NCI-H2081 (cell line): ENCODE measurements at regions not wholly inside any gene's neighbourhood (a gene's known extent, or its start where the extent isn't known, plus 50 kb on each side); places are given as distances from the start of the nearest gene placed in this dataset.

ENCODE experiments used
- DNase-seq, 2 experiments: peaks; one replicate each; lab custom pipeline; 2025; lab: John Stamatoyannopoulos, UW

DNA sequence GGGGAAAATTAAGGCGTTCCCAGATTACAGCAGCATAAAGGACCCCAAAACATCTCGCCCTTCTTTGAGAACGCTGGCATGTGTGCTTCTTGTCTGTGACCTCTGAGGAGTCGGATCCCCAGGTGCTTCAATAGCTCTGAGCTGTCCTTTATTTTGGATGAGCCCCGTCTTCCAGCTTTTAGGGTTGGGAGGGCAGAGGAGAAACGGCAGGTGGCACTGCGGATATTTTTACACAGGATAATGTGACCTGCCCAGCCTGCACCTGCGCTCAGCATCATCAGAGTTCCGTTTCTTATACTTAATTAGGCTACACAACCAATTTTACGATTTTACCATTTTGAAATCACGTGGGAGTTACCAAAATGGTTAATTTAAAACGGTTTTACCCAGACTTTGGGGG, 147.7 kb upstream of the RPS6KA2 start:
- DNase-seq: no peak

- DNase-seq: no peak
These were observed 147.2 kb upstream of the RPS6KA2 start for GRCh38 chr6:166774292-166774691.

DNA sequence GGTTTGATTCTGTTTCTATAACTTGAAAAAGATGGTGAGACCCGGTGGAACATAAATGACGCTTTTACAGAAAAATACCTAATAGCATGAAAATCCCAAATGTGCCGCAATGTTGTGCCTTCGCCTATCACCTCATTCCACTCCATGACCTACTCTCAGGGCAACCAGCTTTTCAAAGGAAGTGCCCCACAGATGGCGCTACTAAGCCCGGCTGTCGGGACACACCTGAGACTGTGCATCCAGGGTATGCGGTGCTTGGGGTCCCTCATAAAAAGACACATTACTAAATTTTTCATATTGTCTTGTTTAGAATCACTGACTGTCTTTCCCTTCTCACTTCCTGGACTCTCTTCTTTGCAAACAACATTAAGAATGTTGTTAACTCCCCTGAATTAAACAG, 145.5 kb upstream of the RPS6KA2 start:
- no peak for DNase-seq

DNA sequence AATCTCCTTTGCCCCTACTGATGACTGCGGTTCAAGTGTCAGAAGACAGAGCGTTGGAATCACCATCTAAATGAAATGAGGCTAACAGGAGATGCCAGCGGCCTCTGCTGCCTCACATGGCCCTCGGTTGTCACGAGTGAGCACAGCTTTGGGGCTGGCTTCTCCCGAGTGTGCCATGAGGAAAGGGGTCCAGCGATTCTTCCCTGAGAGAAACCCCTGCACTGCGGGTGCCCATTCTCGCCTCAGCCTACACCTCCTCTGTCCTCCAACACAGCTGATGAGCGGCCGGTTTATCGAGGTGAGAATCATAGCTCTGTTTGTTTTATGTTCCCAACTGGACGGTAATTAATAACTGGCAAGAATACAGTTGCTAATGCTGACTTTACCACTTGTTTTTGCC, 144.7 kb upstream of the RPS6KA2 start:
- DNase-seq: no peak

DNA sequence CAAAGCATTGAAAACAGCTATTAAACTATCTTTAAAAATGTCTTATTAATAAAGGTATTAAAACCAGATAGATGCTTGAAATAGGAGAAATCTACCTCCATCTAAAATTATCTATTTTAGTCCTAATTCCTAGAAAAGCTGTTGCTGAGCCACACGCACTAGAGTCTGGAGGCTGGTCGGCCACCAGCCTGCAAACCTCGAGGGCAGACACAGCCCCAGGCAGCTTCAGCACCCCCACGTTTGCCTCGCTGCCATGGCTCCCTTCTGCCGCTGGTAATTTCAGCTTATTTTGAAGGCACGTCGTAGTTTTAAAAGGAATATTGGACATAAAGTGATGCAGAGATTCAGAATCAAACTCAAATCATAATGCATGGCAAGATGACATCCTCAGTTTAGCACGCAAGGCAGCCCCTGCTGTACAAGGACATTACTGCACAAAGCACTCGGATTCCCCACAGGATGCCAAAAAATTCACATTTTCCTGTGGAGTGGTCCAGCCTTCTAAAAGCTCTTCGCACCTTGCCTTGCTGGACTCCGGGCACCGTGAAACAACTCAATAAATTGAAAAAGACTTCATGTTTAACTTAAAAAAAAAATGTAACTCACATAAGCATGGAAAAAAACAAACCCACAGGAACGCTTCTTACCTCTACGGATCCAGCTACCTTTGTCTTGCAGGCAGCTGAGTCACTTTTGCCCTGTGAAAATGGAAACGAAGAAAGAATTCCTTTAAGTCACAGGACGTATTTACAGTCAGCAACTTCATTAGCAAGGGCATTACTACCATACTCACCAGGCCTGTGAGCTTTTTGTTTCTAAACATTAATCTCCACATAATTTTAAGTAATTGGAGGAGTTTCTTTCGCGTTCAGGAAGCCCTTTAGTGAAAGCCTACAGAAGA, 143.4 kb upstream of the RPS6KA2 start:
- DNase-seq: peak in 1 of 2 experiments; percentile 2

DNA sequence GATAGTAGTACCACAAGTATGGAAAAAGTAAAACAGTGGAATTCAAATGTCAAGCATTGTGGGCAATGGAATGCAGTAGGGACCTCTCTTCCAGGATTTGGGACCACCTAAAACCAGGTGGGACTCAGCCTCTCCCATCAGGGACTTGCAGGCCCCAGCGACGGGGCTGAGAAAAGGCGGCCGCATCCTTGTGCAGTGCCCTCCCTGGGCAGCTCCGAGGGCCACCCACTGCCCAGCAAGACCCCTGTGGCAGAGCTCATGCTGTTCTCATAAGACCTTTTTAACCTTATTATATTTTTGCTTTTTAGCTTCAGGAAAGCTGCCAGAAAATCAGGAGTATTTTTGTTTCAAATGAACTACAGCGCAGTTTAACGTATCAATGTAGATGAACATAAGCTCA, 142.6 kb upstream of the RPS6KA2 start:
- no peak for DNase-seq

DNA sequence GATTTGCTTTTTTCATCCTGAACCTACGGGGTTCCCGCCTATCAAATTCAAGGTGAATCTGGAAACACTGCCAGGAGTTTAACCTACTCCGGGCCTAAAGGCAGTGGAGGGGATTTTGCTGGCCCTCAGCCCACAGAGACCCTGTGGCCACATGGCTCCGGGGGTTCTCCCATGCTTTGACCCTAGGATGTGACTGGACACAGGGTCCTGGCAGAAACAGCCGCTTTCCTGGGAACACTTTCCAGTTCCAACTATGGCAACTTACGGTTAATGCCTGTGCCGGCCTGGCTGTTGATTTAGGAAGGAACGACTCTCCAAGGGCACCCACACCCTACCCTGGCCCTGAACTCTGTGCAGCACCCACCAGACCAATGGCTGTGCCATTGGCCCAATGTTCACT, 141.7 kb upstream of the RPS6KA2 start:
- DNase-seq: no peak

- DNase-seq: no peak
These were observed 140.2 kb upstream of the RPS6KA2 start for GRCh38 chr6:166767230-166767629.

GRCh38 chr6:166766769-166767168, 139.7 kb upstream of the RPS6KA2 start:
- DNase-seq: no peak

DNA sequence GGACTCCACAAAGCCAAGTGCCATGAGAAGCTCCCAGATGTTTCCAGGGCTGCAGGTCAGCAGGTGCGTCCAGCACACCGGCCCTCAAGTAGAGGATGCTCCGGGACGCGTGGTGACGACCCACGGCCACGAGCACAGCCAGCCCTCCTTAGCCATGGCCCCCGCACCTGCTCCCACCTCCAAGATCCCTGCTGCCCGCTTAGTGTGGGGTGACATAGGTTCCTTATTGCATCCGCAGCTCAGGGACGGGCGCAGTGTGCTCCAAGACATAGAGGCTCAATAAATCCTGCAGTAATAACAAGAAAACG, 138.1 kb upstream of the RPS6KA2 start:
- no peak for DNase-seq

- no peak for DNase-seq
These were observed 137.6 kb upstream of the RPS6KA2 start for GRCh38 chr6:166764473-166765233.

GRCh38 chr6:166763606-166764472, 136.8 kb upstream of the RPS6KA2 start:
- DNase-seq: no peak

DNA sequence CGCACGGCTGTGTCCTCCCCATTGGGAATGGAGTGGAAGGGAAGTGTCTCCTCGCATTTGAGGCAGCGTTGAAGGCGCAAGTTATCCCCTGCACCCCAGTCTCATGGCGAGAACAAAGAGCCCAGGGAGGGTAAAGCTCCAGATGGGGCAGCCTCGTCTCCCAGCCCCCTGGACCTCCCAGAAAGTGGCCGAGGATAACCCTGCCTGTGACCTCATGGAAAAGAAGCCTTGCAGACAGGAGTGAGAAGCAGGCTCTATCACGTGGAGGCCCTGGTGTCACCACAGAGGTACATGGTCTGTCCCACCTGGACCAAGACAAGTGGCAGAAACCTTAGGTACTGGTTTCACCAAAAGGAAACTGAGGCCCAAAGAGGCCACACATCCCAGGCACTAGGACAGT, 134.8 kb upstream of the RPS6KA2 start:
- no peak for DNase-seq

GRCh38 chr6:166760288-166760687, 133.2 kb upstream of the RPS6KA2 start:
- no peak for DNase-seq

DNA sequence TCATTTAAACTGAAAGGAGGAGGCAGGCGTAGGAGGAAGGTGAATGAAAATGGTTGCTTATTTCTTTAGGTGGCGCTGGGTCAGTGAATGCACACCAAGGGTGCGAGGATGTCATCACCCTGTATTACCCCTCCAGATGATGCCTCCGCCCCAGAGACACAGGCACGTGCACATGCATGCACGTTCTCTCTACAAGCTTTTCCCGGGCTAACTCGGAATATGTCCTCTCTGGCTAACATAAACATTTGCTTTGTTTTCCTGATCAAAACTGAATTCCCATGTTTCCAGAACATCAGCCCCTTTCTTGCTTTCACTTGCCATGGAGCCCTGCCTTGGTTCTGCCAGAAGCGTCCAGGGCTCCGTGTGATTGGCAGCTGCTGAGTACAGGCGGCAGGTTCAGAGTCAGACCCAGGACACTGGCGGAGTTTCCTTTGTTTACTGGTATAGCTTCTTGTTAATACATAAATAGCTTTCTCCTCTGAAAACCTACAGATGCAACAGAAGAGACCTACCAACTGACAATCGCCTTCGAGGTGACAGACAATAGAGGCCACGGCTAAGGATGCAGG, 131.2 kb upstream of the RPS6KA2 start:
- no peak for DNase-seq

- no peak for DNase-seq
These were observed 130.4 kb upstream of the RPS6KA2 start for GRCh38 chr6:166757232-166758135.

GRCh38 chr6:166754218-166755030, 127.4 kb upstream of the RPS6KA2 start:
- DNase-seq: no peak

DNA sequence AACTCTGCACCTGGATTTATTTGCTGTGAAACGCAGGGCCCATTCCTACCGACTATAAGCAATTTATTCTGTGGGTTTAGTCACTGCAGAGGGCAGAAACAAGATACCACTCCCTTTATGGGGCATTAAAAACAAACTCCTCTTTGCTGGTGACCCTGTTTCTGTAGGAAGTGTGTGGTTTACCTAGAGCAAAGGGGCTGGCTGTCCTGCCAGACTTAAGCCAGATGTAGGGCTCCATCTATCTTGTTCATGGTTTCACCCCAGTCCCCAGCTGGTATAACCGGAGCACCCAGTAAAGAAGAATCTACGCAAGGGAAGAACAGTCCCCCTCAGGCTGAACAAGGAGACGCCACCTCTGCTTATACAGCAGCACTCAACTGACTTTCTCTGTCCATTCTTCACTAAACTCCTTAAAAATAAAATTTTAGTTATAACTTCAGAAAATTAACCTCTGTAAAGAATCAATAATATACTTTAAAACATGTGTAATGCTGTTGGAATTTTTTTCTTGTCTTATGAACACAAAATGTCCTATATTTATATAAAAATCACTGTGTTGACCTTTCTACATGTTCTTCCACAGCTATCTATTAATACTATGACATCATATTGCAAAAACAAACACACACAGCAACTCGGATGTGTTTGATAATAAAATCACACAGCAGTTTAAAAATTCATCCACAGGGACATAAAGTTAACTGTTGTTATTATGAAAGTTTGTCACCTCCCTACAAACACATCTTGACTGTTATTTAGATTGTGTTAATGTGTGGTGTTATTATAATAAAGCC, 126.1 kb upstream of the RPS6KA2 start:
- no peak for DNase-seq

DNA sequence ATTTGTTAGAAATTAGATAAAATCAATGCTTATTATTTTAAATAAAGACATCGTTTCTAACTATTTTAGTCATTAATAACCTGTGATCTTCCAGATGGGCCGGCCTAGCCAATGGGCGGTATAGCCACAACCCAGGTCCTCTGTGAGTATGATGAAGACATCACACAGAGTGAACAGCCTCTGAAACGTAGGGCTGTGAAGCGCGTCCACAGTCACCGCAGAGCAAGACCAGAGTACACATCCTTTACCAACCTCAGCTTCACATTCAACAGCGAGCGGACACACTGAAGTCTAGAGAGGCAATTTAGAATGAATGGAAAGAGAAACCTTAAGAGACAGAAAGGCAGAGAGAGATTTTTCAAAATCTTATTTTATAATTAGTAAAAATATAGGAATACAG, 125.0 kb upstream of the RPS6KA2 start:
- DNase-seq: no peak
